ENCODE measurements at regions not wholly inside any gene's neighbourhood (a gene's known extent, or its start where the extent isn't known, plus 50 kb on each side); places are given as distances from the start of the nearest gene placed in this dataset.

DNA sequence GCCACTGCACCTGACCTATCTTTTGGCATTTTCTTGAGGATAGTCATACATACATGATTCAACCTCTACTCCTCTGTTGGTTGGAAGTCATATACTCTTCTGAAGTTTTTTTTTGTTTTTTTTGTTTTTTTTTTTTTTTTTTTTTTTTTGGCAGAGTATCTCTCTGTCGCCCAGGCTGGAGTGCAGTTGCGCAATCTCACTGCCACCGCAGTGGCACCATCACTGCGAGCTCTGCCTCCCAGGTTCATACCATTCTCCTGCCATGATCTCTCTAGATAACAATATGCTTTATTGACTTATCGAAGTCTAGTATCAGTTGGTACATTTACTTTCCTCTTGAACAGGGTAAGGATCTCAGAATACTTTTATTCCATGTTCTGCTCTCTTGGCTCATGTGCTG is 224.2 kb upstream of the WSCD1 start:
- no peak overlapping the region for H3K27ac ChIP-seq (replicated peaks)
- no peak for DNase-seq (ENCODE audit: low read depth in 1 of 2, low spot score in 1 of 2)
- H3K4me3 ChIP-seq (replicated peaks; ENCODE audit: insufficient read depth, low read length): no peak overlapping the region
- no peaks in the 10 kb centered on the region for H3K27me3 ChIP-seq (ENCODE audit: insufficient read depth, poor library complexity, severe bottlenecking)
- TF ChIP-seq SPI1 (IDR thresholded peaks at IDR 0.05; ENCODE audit: borderline replicate concordance, low read depth): no peak
- TF ChIP-seq, protein P1, sequence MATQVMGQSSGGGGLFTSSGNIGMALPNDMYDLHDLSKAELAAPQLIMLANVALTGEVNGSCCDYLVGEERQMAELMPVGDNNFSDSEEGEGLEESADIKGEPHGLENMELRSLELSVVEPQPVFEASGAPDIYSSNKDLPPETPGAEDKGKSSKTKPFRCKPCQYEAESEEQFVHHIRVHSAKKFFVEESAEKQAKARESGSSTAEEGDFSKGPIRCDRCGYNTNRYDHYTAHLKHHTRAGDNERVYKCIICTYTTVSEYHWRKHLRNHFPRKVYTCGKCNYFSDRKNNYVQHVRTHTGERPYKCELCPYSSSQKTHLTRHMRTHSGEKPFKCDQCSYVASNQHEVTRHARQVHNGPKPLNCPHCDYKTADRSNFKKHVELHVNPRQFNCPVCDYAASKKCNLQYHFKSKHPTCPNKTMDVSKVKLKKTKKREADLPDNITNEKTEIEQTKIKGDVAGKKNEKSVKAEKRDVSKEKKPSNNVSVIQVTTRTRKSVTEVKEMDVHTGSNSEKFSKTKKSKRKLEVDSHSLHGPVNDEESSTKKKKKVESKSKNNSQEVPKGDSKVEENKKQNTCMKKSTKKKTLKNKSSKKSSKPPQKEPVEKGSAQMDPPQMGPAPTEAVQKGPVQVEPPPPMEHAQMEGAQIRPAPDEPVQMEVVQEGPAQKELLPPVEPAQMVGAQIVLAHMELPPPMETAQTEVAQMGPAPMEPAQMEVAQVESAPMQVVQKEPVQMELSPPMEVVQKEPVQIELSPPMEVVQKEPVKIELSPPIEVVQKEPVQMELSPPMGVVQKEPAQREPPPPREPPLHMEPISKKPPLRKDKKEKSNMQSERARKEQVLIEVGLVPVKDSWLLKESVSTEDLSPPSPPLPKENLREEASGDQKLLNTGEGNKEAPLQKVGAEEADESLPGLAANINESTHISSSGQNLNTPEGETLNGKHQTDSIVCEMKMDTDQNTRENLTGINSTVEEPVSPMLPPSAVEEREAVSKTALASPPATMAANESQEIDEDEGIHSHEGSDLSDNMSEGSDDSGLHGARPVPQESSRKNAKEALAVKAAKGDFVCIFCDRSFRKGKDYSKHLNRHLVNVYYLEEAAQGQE (IDR thresholded peaks at IDR 0.05; ENCODE audit: insufficient replicate concordance, low read depth): no peak
- TF ChIP-seq, protein P2, sequence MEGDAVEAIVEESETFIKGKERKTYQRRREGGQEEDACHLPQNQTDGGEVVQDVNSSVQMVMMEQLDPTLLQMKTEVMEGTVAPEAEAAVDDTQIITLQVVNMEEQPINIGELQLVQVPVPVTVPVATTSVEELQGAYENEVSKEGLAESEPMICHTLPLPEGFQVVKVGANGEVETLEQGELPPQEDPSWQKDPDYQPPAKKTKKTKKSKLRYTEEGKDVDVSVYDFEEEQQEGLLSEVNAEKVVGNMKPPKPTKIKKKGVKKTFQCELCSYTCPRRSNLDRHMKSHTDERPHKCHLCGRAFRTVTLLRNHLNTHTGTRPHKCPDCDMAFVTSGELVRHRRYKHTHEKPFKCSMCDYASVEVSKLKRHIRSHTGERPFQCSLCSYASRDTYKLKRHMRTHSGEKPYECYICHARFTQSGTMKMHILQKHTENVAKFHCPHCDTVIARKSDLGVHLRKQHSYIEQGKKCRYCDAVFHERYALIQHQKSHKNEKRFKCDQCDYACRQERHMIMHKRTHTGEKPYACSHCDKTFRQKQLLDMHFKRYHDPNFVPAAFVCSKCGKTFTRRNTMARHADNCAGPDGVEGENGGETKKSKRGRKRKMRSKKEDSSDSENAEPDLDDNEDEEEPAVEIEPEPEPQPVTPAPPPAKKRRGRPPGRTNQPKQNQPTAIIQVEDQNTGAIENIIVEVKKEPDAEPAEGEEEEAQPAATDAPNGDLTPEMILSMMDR (IDR thresholded peaks at IDR 0.05; ENCODE audit: insufficient read depth, low read length): no peak
- TF ChIP-seq POLR2AphosphoS5 (IDR thresholded peaks at IDR 0.05; ENCODE audit: low read depth): no peak
- TF ChIP-seq GABPA (IDR thresholded peaks at IDR 0.05; ENCODE audit: low read depth): no peak

DNA sequence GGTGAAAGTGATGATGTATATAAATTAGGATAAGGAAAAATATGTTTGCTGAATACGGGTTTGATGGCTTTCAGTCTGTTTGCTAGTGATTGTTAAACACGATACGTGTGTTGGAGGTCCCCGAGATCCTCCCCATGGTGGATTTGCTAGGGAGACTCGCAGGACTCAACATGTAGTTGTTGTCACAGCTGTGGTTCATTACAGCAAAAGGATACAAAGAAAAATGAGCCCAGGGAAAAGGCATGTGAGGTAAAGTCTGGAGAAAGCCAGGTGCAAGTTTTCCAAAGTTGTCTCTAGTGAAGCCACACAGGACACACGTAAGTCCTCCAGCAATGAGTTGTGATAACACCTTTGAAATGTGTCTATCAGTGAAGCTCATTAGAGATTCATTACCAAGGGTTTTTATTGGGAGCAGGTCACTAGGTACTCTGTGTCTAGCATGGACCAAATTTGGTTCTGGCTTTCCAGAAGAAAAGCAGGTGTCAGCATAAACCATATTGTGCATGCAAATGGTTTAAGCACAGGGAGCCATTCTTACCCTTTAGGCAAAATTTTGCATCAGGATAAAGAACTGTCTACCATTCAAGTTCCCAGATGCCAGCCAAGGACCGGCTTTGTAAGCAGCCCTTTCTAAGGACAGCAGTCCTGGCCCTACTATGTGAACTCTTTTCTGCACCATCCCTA is 215.2 kb upstream of the WSCD1 start:
- Histone ChIP-seq H3K27ac (replicated peaks) (no peak overlapping the region), H3K27me3 (ENCODE audit: insufficient read depth, poor library complexity, severe bottlenecking) (no peaks in the 10 kb centered on the region), H3K4me3 (replicated peaks; ENCODE audit: insufficient read depth, low read length) (no peak overlapping the region)
- TF ChIP-seq POLR2AphosphoS5 (IDR thresholded peaks at IDR 0.05; ENCODE audit: low read depth): no peak
- TF ChIP-seq GABPA (IDR thresholded peaks at IDR 0.05; ENCODE audit: low read depth): no peak
- TF ChIP-seq, protein P2 (IDR thresholded peaks at IDR 0.05; ENCODE audit: insufficient read depth, low read length): no peak
- DNase-seq (ENCODE audit: low read depth in 1 of 2, low spot score in 1 of 2): no peak

DNA sequence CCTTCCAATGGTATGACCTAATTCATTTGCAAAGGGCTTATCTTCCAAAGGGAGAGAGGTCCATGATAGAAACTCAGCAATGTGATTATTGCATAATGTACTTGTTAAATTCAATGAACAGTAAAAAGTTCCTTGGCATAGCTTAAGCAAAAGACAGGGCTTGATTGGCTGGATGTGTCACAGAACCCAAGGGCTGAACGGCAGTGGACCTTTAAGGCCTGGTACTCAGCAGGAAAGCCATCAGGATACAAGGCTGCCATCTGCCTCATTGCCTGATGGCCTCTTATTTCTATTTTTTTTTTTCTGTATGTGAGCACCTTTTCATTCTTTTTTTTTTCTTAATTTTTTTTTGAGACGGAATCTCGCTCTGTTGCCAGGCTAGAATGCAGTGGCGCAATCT is 208.9 kb upstream of the WSCD1 start:
- H3K27ac ChIP-seq (replicated peaks): no peak overlapping the region
- no peaks in the 10 kb centered on the region for H3K27me3 ChIP-seq (ENCODE audit: insufficient read depth, poor library complexity, severe bottlenecking)
- H3K4me3 ChIP-seq (replicated peaks; ENCODE audit: insufficient read depth, low read length): no peak overlapping the region
- TF ChIP-seq, protein P1 (IDR thresholded peaks at IDR 0.05; ENCODE audit: insufficient replicate concordance, low read depth): no peak
- DNase-seq (ENCODE audit: low read depth in 1 of 2, low spot score in 1 of 2): no peak

DNA sequence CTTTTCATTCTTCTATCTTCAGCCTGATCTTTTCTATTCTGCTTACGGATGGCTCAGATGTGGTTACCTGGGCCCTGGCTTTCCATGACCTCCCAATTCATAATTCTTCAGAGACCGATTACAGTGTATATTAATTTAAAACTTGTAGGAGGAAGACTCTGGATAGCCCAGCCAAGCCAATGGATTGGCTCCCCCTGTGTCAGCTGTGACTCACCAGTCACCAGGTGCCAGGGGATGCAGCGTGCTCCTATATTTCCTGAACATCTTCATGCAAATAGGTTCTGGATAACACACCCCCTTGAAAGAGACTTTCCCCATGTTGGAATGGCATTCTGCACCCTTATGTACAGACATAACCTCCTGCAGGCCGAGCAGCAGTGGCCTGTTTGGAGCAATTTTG is 208.3 kb upstream of the WSCD1 start:
- Histone ChIP-seq H3K27ac (replicated peaks) (no peak overlapping the region), H3K27me3 (ENCODE audit: insufficient read depth, poor library complexity, severe bottlenecking) (no peaks in the 10 kb centered on the region), H3K4me3 (replicated peaks; ENCODE audit: insufficient read depth, low read length) (no peak overlapping the region)
- DNase-seq (ENCODE audit: low read depth in 1 of 2, low spot score in 1 of 2): no peak
- no peak for TF ChIP-seq POLR2AphosphoS5 (IDR thresholded peaks at IDR 0.05; ENCODE audit: low read depth)
- TF ChIP-seq SPI1 (IDR thresholded peaks at IDR 0.05; ENCODE audit: borderline replicate concordance, low read depth): no peak
- TF ChIP-seq, protein P2 (IDR thresholded peaks at IDR 0.05; ENCODE audit: insufficient read depth, low read length): no peak
- TF ChIP-seq GABPA (IDR thresholded peaks at IDR 0.05; ENCODE audit: low read depth): no peak
- TF ChIP-seq, protein P1 (IDR thresholded peaks at IDR 0.05; ENCODE audit: insufficient replicate concordance, low read depth): no peak

All from HL-60 (cell line).